Natural killer cell treated with Interleukin-12 subunit alpha and Interleukin-12 subunit beta and Interleukin-15 and Interleukin-18, amount 100 ng/mL, for 72 hours (primary cell): ENCODE measurements at regions not wholly inside any gene's neighbourhood (a gene's known extent, or its start where the extent isn't known, plus 50 kb on each side); places are given as distances from the start of the nearest gene placed in this dataset.

Experiments used
- ATAC-seq, 2 donors: fragments of 150-1000 bp; cut with Tn5 transposase in 1 of 2; sonication (Bioruptor Pico), chemical (Tn5 transposase) in 1 of 2; 2 replicates each; pipeline ENCODE4 v1.10.0; 2021
- DNase-seq: peaks from one replicate; pipeline ENCODE4 v3.0.0; 2022; ENCODE audit warnings: low spot score
- H3K27ac Mint-ChIP-seq, 2 donors: 1 replicate in 1 of 2; 2 replicates in 1 of 2; pipeline ENCODE4 v1.8.0; 2022; ENCODE audit warnings: mixed read lengths in 2 of 2, mild to moderate bottlenecking in 1 of 2, moderate library complexity in 1 of 2
- H3K27me3 Mint-ChIP-seq, 2 donors: 1 replicate in 1 of 2; 2 replicates in 1 of 2; pipeline ENCODE4 v1.8.0; 2022; ENCODE audit warnings: mixed read lengths in 2 of 2
- H3K36me3 Mint-ChIP-seq: one replicate; pipeline ENCODE4 v1.8.0; 2022; ENCODE audit warnings: mixed read lengths
- H3K4me1 Mint-ChIP-seq, 2 donors: 1 replicate in 1 of 2; 2 replicates in 1 of 2; pipeline ENCODE4 v1.8.0; 2022; ENCODE audit warnings: low read depth in 2 of 2, mixed read lengths in 2 of 2, mild to moderate bottlenecking in 1 of 2
- H3K4me3 Mint-ChIP-seq: one replicate; pipeline ENCODE4 v1.8.0; 2022; ENCODE audit warnings: mixed read lengths
- H3K9me3 Mint-ChIP-seq: 2 replicates; pipeline ENCODE4 v1.8.0; 2022; ENCODE audit warnings: mixed read lengths

- H3K4me3 Mint-ChIP-seq = no peak overlapping the region
- no peak overlapping the region for H3K27ac Mint-ChIP-seq
- H3K36me3 Mint-ChIP-seq = no peaks in the 10 kb centered on the region
- H3K27me3 Mint-ChIP-seq = no peaks in the 10 kb centered on the region
- no peak for DNase-seq
- peaks cover 5% of the 10 kb centered on the region for H3K9me3 Mint-ChIP-seq
- no peaks in the 10 kb centered on the region for H3K4me1 Mint-ChIP-seq
- ATAC-seq = no peak
Observed at GRCh38 chr4:27215220-27215826, 354.7 kb downstream of the STIM2 start.

DNA sequence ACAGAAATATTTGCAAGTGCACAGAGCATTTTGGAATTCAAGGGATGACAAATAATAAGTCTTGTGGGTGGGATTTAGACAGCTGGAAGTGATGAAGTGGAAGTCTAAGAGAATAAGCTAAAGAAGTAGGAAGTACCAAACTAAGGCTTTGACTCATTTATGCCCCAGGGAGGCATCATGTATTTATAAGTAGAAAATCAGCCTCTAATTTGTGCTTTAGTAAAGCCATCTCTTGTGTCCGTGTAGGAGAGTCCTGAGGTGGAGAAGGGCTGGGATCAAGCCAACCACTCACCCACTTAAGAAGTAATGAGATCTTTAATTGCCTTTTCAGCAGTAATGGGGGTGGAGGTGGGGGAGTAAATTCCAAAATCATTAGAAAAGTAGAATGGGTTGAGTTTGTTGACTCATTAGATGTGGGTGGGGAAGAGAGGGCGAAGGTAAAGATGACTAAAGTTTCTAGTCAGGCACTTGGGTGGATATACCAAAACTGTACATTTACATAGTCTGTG is 356.7 kb downstream of the STIM2 start:
- ATAC-seq = no peak
- H3K36me3 Mint-ChIP-seq = no peaks in the 10 kb centered on the region
- DNase-seq = no peak
- no peak overlapping the region for H3K27ac Mint-ChIP-seq
- H3K27me3 Mint-ChIP-seq = no peaks in the 10 kb centered on the region
- no peaks in the 10 kb centered on the region for H3K4me1 Mint-ChIP-seq
- H3K9me3 Mint-ChIP-seq = peaks cover 5% of the 10 kb centered on the region
- no peak overlapping the region for H3K4me3 Mint-ChIP-seq

GRCh38 chr4:27218013-27218412 is 357.4 kb downstream of the STIM2 start:
- Mint-ChIP-seq H3K4me3 (no peak overlapping the region), H3K36me3 (no peaks in the 10 kb centered on the region), H3K4me1 (no peaks in the 10 kb centered on the region), H3K27ac (no peak overlapping the region), H3K9me3 (peaks cover 5% of the 10 kb centered on the region), H3K27me3 (no peaks in the 10 kb centered on the region)
- DNase-seq (no peak), ATAC-seq (no peak)

DNA sequence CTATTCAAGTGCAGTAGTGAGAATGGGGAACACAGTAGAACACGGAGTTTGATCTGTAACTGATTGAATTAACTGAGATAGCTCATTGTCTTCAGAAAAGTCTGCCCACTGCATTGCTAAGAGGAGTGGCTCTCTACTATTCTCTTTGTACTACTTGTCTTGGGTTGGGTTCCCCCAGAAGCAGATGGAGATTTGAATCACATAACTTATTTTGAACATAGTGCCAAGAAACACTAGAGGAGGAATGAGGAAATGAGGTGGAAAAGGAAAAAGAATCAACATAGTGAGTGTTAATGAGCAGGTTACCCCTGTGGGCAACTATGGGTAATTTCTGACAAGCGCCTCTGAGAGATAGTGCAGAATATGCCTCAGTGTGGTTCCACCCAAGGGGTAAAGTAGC is 362.7 kb downstream of the STIM2 start:
- no peak for DNase-seq
- no peaks in the 10 kb centered on the region for H3K9me3 Mint-ChIP-seq
- H3K4me1 Mint-ChIP-seq = no peaks in the 10 kb centered on the region

GRCh38 chr4:27233531-27233930 is 372.9 kb downstream of the STIM2 start:
- ATAC-seq (no peak), DNase-seq (no peak)
- Mint-ChIP-seq H3K27me3 (no peaks in the 10 kb centered on the region), H3K36me3 (no peaks in the 10 kb centered on the region), H3K27ac (no peak overlapping the region), H3K9me3 (peaks cover 11% of the 10 kb centered on the region), H3K4me3 (no peak overlapping the region), H3K4me1 (no peaks in the 10 kb centered on the region)

More for the DNA sequence above, 362.7 kb downstream of the STIM2 start:
- Mint-ChIP-seq H3K27ac (no peak overlapping the region), H3K4me3 (no peak overlapping the region), H3K27me3 (no peaks in the 10 kb centered on the region), H3K36me3 (no peaks in the 10 kb centered on the region)
- no peak for ATAC-seq

GRCh38 chr4:27234306-27234899 is 373.8 kb downstream of the STIM2 start:
- no peaks in the 10 kb centered on the region for H3K4me1 Mint-ChIP-seq
- H3K4me3 Mint-ChIP-seq = no peak overlapping the region
- ATAC-seq = no peak
- H3K36me3 Mint-ChIP-seq = no peaks in the 10 kb centered on the region
- no peaks in the 10 kb centered on the region for H3K27me3 Mint-ChIP-seq
- H3K27ac Mint-ChIP-seq = no peak overlapping the region
- H3K9me3 Mint-ChIP-seq = peaks cover 11% of the 10 kb centered on the region
- no peak for DNase-seq

DNA sequence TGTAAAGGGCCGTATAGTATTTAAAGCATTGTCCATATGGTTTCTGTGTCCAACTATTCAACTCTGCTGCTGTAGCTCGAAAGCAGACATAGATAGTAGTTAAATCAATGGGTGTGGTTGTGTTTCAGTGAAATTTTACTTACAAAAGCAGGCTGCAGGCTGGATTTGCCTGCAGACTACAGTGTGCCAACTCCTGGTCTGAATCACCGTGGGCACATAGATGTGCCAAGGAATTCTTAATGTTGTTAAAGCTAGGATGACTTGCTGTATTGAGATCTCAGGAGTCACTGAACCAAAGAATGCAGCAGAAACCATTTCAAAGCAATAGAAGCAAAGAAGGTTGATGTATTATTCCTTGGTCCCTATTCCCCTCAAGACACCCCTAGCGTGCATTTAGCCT is 379.0 kb downstream of the STIM2 start:
- no peak for ATAC-seq
- H3K9me3 Mint-ChIP-seq = peaks cover 11% of the 10 kb centered on the region
- H3K4me3 Mint-ChIP-seq = no peak overlapping the region
- no peaks in the 10 kb centered on the region for H3K4me1 Mint-ChIP-seq
- DNase-seq = no peak
- no peaks in the 10 kb centered on the region for H3K27me3 Mint-ChIP-seq
- H3K36me3 Mint-ChIP-seq = no peaks in the 10 kb centered on the region
- H3K27ac Mint-ChIP-seq = no peak overlapping the region

DNA sequence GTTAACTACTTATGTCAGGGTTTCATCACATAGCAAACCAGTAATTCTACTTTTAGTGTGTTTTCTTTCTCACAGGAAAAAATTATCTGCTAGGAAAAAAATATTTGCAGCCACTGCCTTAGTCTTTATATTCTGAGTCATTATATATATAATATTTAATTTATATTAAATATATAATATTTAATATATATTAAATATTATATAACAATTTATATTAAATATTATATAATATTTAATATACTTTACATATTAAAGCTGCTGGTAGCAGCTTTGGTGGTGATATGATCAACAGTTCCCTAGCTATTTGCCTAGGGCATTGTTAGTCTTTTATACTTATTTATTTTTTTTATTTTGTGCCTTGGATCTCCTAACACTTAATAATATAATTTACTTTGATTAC is 381.6 kb downstream of the STIM2 start:
- ATAC-seq (no peak), DNase-seq (no peak)
- H3K4me3 Mint-ChIP-seq = no peak overlapping the region
- no peaks in the 10 kb centered on the region for H3K27me3 Mint-ChIP-seq
- H3K36me3 Mint-ChIP-seq = no peaks in the 10 kb centered on the region
- no peaks in the 10 kb centered on the region for H3K9me3 Mint-ChIP-seq
- H3K4me1 Mint-ChIP-seq = no peaks in the 10 kb centered on the region
- H3K27ac Mint-ChIP-seq = no peak overlapping the region

GRCh38 chr4:27245216-27245615 is 384.6 kb downstream of the STIM2 start:
- Mint-ChIP-seq H3K9me3 (no peaks in the 10 kb centered on the region), H3K4me3 (no peak overlapping the region), H3K36me3 (no peaks in the 10 kb centered on the region), H3K27me3 (no peaks in the 10 kb centered on the region), H3K4me1 (no peaks in the 10 kb centered on the region), H3K27ac (no peak overlapping the region)
- ATAC-seq (no peak), DNase-seq (no peak)

GRCh38 chr4:27248829-27249228 is 388.2 kb downstream of the STIM2 start:
- ATAC-seq (no peak), DNase-seq (no peak)
- H3K4me1 Mint-ChIP-seq = no peaks in the 10 kb centered on the region
- no peaks in the 10 kb centered on the region for H3K36me3 Mint-ChIP-seq
- no peaks in the 10 kb centered on the region for H3K9me3 Mint-ChIP-seq
- H3K27me3 Mint-ChIP-seq = no peaks in the 10 kb centered on the region
- no peak overlapping the region for H3K27ac Mint-ChIP-seq
- no peak overlapping the region for H3K4me3 Mint-ChIP-seq

GRCh38 chr4:27251771-27252170 is 391.1 kb downstream of the STIM2 start:
- H3K4me3 Mint-ChIP-seq = no peak overlapping the region
- H3K27ac Mint-ChIP-seq = no peak overlapping the region
- no peaks in the 10 kb centered on the region for H3K27me3 Mint-ChIP-seq
- DNase-seq = no peak
- H3K9me3 Mint-ChIP-seq = no peaks in the 10 kb centered on the region
- ATAC-seq = no peak
- H3K4me1 Mint-ChIP-seq = no peaks in the 10 kb centered on the region
- no peaks in the 10 kb centered on the region for H3K36me3 Mint-ChIP-seq

- H3K4me3 Mint-ChIP-seq = no peak overlapping the region
- peaks cover 4% of the 10 kb centered on the region for H3K9me3 Mint-ChIP-seq
- no peaks in the 10 kb centered on the region for H3K27me3 Mint-ChIP-seq
- H3K27ac Mint-ChIP-seq = no peak overlapping the region
- no peak for DNase-seq
- no peaks in the 10 kb centered on the region for H3K4me1 Mint-ChIP-seq
- ATAC-seq = no peak
- H3K36me3 Mint-ChIP-seq = no peaks in the 10 kb centered on the region
Observed at GRCh38 chr4:27267339-27267969, 406.8 kb downstream of the STIM2 start.

GRCh38 chr4:27267970-27268355 is 407.3 kb downstream of the STIM2 start:
- ATAC-seq = no peak
- no peak overlapping the region for H3K4me3 Mint-ChIP-seq
- H3K27me3 Mint-ChIP-seq = no peaks in the 10 kb centered on the region
- no peaks in the 10 kb centered on the region for H3K36me3 Mint-ChIP-seq
- H3K9me3 Mint-ChIP-seq = peaks cover 4% of the 10 kb centered on the region
- H3K4me1 Mint-ChIP-seq = no peaks in the 10 kb centered on the region
- H3K27ac Mint-ChIP-seq = no peak overlapping the region
- no peak for DNase-seq

DNA sequence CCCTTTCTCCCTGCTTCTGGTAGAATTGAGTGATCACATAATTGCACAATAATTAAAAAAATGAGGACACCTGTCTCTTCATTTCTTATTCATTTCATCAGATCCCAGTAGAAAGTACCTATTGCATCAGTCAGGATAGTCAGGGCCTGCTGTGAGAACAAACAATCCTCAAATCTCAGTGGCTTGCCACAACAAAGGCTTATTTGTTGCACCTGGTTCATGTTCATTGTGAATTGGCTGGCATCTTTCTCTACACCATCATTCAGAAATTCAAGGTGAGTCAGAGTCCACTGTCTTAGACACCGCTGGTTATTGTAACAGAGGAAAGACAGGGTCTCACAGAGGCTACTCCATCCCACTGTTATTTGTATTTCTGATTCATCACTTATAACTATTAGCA is 409.8 kb downstream of the STIM2 start:
- Mint-ChIP-seq H3K27ac (no peak overlapping the region), H3K9me3 (peaks cover 3% of the 10 kb centered on the region), H3K4me3 (no peak overlapping the region), H3K36me3 (no peaks in the 10 kb centered on the region), H3K27me3 (no peaks in the 10 kb centered on the region), H3K4me1 (no peaks in the 10 kb centered on the region)
- no peak for DNase-seq
- no peak for ATAC-seq
